ENCODE measurements at regions not wholly inside any gene's neighbourhood (a gene's known extent, or its start where the extent isn't known, plus 50 kb on each side); places are given as distances from the start of the nearest gene placed in this dataset.

GRCh38 chr2:183935005-183935404 is 663.3 kb upstream of the ZNF804A start:
- TF ChIP-seq CTCF (IDR thresholded peaks at IDR 0.05) (no peak), POLR2A (IDR thresholded peaks at IDR 0.05) (no peak)

All from thyroid gland (tissue), 4 donors.